B cell (primary cell): ENCODE measurements at regions not wholly inside any gene's neighbourhood (a gene's known extent, or its start where the extent isn't known, plus 50 kb on each side); places are given as distances from the start of the nearest gene placed in this dataset. TPM values are rescaled to one million over a fixed set of nuclear protein-coding genes. Genes with fewer than 3 reads are reported as not detected.

ENCODE experiments used
- ATAC-seq: fragments of 200-7000 bp; cut with Tn5 transposase; one replicate; pipeline ENCODE4 v1.10.0; 2021; ENCODE audit warnings: low read depth, mild to moderate bottlenecking, moderate number of reproducible peaks, moderate library complexity
- CTCF ChIA-PET: fragments of 350-600 bp; sonication (Branson Sonifier 250); formaldehyde crosslinking; loops from one replicate; lab custom pipeline; 2021; ENCODE audit warnings: antibody characterized with exemption, inconsistent platforms; lab: Charles Lee
- POLR2A ChIA-PET: fragments of 350-600 bp; sonication (Branson Sonifier 250); formaldehyde crosslinking; loops from one replicate; lab custom pipeline; 2021; ENCODE audit warnings: antibody characterized with exemption; lab: Charles Lee
- DNase-seq: peaks from one replicate; pipeline ENCODE4 v3.0.0; 2013
- H2AFZ ChIP-seq: 2 replicates; pipeline ENCODE4 v1.6.1; 2012; ENCODE audit warnings: mild to moderate bottlenecking, low read depth, low read length; ENCODE audit not compliant: insufficient read depth, poor library complexity, severe bottlenecking
- H3K27ac ChIP-seq, 2 donors: 1 replicate in 1 of 2; 2 replicates in 1 of 2; pipeline ENCODE4 v1.5.1; 2012 to 2013; ENCODE audit warnings: low read length in 2 of 2, mild to moderate bottlenecking in 2 of 2, moderate library complexity in 1 of 2
- H3K27me3 ChIP-seq, 4 experiments: fragments of 200-600 bp in 1 of 4; sonication (generic) in 1 of 4; replicated peaks in 1 of 4; 1 replicate in 2 of 4; 2 replicates in 2 of 4; pipeline versions ENCODE4 v1.6.1 to v1.7.0; 2013 to 2016; ENCODE audit warnings: low read length in 3 of 4, mild to moderate bottlenecking in 2 of 4, mixed read lengths in 1 of 4, moderate library complexity in 1 of 4; ENCODE audit not compliant: insufficient read depth in 4 of 4, control insufficient read depth in 3 of 4; ENCODE audit errors: control extremely low read depth in 1 of 4
- H3K36me3 ChIP-seq, 2 experiments: replicated peaks in 1 of 2; 1 replicate in 1 of 2; 2 replicates in 1 of 2; pipeline versions ENCODE4 v1.6.1 to v1.7.1; 2013; ENCODE audit warnings: low read length in 1 of 2; ENCODE audit not compliant: insufficient read depth in 2 of 2, control insufficient read depth in 1 of 2; ENCODE audit errors: control extremely low read depth in 1 of 2, extremely low read depth in 1 of 2
- H3K4me1 ChIP-seq, 2 donors: fragments of 200-600 bp in 1 of 2; sonication (generic) in 1 of 2; 1 replicate in 1 of 2; 2 replicates in 1 of 2; pipeline versions ENCODE4 v1.5.1 to v1.6.1; 2013 to 2017; ENCODE audit warnings: low read length in 2 of 2; ENCODE audit not compliant: control insufficient read depth in 2 of 2, insufficient read depth in 2 of 2
- H3K4me2 ChIP-seq: replicated peaks from 2 replicates; pipeline ENCODE3; 2012; ENCODE audit warnings: mild to moderate bottlenecking, low read depth, low read length; ENCODE audit not compliant: poor library complexity, severe bottlenecking
- H3K4me3 ChIP-seq, 5 experiments: fragments of 200-600 bp in 1 of 5; sonication (generic) in 1 of 5; 1 replicate in 3 of 5; 2 replicates in 2 of 5; pipeline versions ENCODE4 v1.5.1 to v1.7.0; 2011 to 2016; ENCODE audit warnings: low read length in 4 of 5, mild to moderate bottlenecking in 4 of 5, low read depth in 2 of 5, control low read depth in 1 of 5, moderate library complexity in 1 of 5; ENCODE audit not compliant: insufficient read depth in 1 of 5; ENCODE audit errors: control extremely low read depth in 1 of 5, extremely low read depth in 1 of 5
- H3K79me2 ChIP-seq: fragments of 200-600 bp; sonication (generic); one replicate; pipeline ENCODE4 v1.6.0; 2016; ENCODE audit warnings: low read length; ENCODE audit not compliant: control insufficient read depth, insufficient read depth
- H3K9ac ChIP-seq: fragments of 200-600 bp; sonication (generic); 2 replicates; pipeline ENCODE4 v1.6.1; 2017; ENCODE audit warnings: mild to moderate bottlenecking, low read length, moderate library complexity
- H3K9me3 ChIP-seq, 3 donors: one replicate each; pipeline versions ENCODE4 v1.6.1 to v1.7.1; 2013; ENCODE audit warnings: low read length in 2 of 3; ENCODE audit not compliant: control insufficient read depth in 2 of 3, insufficient read depth in 1 of 3; ENCODE audit errors: control extremely low read depth in 1 of 3
- H4K20me1 ChIP-seq: 2 replicates; pipeline ENCODE4 v1.6.0; 2012; ENCODE audit warnings: mild to moderate bottlenecking, low read length; ENCODE audit not compliant: insufficient read depth, control insufficient read depth, poor library complexity, severe bottlenecking
- H3K27ac Mint-ChIP-seq: one replicate; pipeline ENCODE4 v1.8.0; 2021; ENCODE audit warnings: mixed read lengths
- H3K27me3 Mint-ChIP-seq: one replicate; pipeline ENCODE4 v1.8.0; 2021; ENCODE audit warnings: mixed read lengths
- H3K4me1 Mint-ChIP-seq: one replicate; pipeline ENCODE4 v1.8.0; 2021; ENCODE audit warnings: mixed read lengths
- H3K4me3 Mint-ChIP-seq: one replicate; pipeline ENCODE4 v1.8.0; 2021; ENCODE audit warnings: mixed read lengths
- H3K9me3 Mint-ChIP-seq: one replicate; pipeline ENCODE4 v1.8.0; 2022; ENCODE audit warnings: mixed read lengths; ENCODE audit not compliant: insufficient read depth
- CTCF ChIP-seq: fragments of 200-600 bp; IDR thresholded peaks from one replicate; pipeline ENCODE4 v1.8.0; 2022; ENCODE audit warnings: antibody characterized with exemption, mild to moderate bottlenecking
- EZH2 ChIP-seq: IDR thresholded peaks from 2 replicates; pipeline ENCODE4 v1.6.1; 2012; ENCODE audit warnings: borderline replicate concordance, low read depth, mild to moderate bottlenecking, moderate library complexity, low read length; ENCODE audit not compliant: insufficient read depth, poor library complexity, severe bottlenecking
- WGBS: methylation state at CpG from one replicate; pipeline ENCODE4 v1.1.5; 2013; ENCODE audit warnings: missing lambda C conversion rate; ENCODE audit not compliant: insufficient coverage; 5-methylcytosine and 5-hydroxymethylcytosine counted together
- intact Hi-C: fragments of 100-400 bp; cut with micrococcal nuclease; formaldehyde crosslinking; loops from one replicate; pipeline ENCODE4 v1.10.0; 2022
- small RNA-seq: library from RNA; depleted of rRNA; stranded (forward); fragments of <200 nt; gene quantifications from one replicate; pipeline ENCODE3, GENCODE V24; 2012; ENCODE audit warnings: low replicate concordance, low read depth; ENCODE audit not compliant: insufficient read length

GRCh38 chrX:124282580-124282979 lies 49.9 kb upstream of the TEX13D start:
- Mint-ChIP-seq H3K4me1 (no peaks in the 10 kb centered on the region), H3K27me3 (peaks cover 6% of the 10 kb centered on the region), H3K9me3 (no peaks in the 10 kb centered on the region), H3K27ac (no peak overlapping the region), H3K4me3 (no peak overlapping the region)
- intact Hi-C loops = no loop called here
- Histone ChIP-seq H4K20me1 (no peaks in the 10 kb centered on the region), H3K4me2 (no peak overlapping the region), H3K9me3 (no peaks in the 10 kb centered on the region), H3K27ac (no peak overlapping the region), H3K27me3 (no peaks in the 10 kb centered on the region), H3K4me1 (no peaks in the 10 kb centered on the region), H3K79me2 (no peaks in the 10 kb centered on the region), H3K36me3 (no peaks in the 10 kb centered on the region), H2AFZ (no peak overlapping the region), H3K4me3 (no peak overlapping the region), H3K9ac (no peak overlapping the region)
- ATAC-seq (no peak), DNase-seq (no peak)
- TF ChIP-seq EZH2 = no peak
- TF ChIP-seq CTCF = no peak
- POLR2A ChIA-PET = no interaction called here
- CTCF ChIA-PET = no interaction called here
- WGBS = no CpG with 5 or more reads among the region's 2 CpGs

Small RNA genes in the stretch of these regions (small RNA-seq; reads per million reads assigned to genes)
- not detected for gene RF00561
